Progenitor cell of endocrine pancreas (in vitro differentiated cells): ENCODE measurements at regions not wholly inside any gene's neighbourhood (a gene's known extent, or its start where the extent isn't known, plus 50 kb on each side); places are given as distances from the start of the nearest gene placed in this dataset.
"Not testable (repeated sequence)": the region's sequence is repeated elsewhere in the genome, so short reads cannot be mapped to it uniquely, and the experiment has no call there.

Source experiments
- DNase-seq: peaks from one replicate; pipeline ENCODE4 v3.0.0; 2021; ENCODE audit warnings: low spot score; ENCODE audit not compliant: unreplicated experiment
- H3K27ac Mint-ChIP-seq: 2 replicates; pipeline ENCODE4 v1.8.0; 2021; ENCODE audit warnings: mild to moderate bottlenecking, moderate library complexity, mixed read lengths
- H3K27me3 Mint-ChIP-seq: 2 replicates; pipeline ENCODE4 v1.8.0; 2021; ENCODE audit warnings: mixed read lengths
- H3K36me3 Mint-ChIP-seq: 2 replicates; pipeline ENCODE4 v1.8.0; 2022; ENCODE audit warnings: mixed read lengths; ENCODE audit not compliant: insufficient read depth
- H3K4me1 Mint-ChIP-seq: 2 replicates; pipeline ENCODE4 v1.8.0; 2021; ENCODE audit warnings: low read depth, mixed read lengths
- H3K4me3 Mint-ChIP-seq: 2 replicates; pipeline ENCODE4 v1.8.0; 2021; ENCODE audit warnings: low read depth, mild to moderate bottlenecking, moderate library complexity, mixed read lengths
- H3K9me3 Mint-ChIP-seq: 2 replicates; pipeline ENCODE4 v1.8.0; 2021; ENCODE audit warnings: low read depth, mixed read lengths
- TF ChIP-seq, protein P1 (sequence below): fragments of 200-600 bp; sonication (generic); IDR thresholded peaks from one replicate; pipeline ENCODE4 v1.5.0; 2021; ENCODE audit warnings: antibody characterized with exemption, mild to moderate bottlenecking; ENCODE audit not compliant: unreplicated experiment

DNA sequence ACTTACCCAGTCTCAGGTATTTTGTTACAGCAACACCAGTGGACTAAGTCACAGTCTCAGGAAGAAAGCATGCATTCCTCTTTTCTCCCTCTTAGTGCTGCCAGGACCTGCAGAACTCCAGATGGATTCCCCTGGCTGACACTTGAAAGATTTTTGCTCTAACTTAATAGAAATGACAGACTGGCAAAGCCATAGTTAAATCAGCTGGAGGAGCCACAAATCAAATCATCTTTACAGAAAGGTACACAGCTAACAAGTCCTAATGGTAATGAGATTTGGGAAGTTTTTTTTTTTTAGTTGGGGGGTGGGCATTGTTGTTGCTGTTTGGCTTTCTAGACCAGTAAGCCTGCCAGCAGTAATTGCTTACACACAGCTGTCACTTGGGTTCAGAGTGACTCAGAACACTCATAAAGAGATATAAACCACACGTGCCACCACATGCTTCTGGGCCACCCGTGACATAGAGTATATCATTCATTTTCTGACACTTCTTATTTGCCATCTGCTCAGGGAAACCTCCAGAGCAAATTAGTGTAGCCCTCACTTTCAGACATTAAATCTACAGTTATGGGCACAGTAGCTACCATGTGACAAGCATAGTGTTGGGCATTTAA, 72.4 kb downstream of the FH start:
- no peak overlapping the region for H3K27ac Mint-ChIP-seq
- peaks cover 18% of the 10 kb centered on the region for H3K9me3 Mint-ChIP-seq
- no peak overlapping the region for H3K4me3 Mint-ChIP-seq
- no peaks in the 10 kb centered on the region for H3K36me3 Mint-ChIP-seq
- TF ChIP-seq, protein P1, sequence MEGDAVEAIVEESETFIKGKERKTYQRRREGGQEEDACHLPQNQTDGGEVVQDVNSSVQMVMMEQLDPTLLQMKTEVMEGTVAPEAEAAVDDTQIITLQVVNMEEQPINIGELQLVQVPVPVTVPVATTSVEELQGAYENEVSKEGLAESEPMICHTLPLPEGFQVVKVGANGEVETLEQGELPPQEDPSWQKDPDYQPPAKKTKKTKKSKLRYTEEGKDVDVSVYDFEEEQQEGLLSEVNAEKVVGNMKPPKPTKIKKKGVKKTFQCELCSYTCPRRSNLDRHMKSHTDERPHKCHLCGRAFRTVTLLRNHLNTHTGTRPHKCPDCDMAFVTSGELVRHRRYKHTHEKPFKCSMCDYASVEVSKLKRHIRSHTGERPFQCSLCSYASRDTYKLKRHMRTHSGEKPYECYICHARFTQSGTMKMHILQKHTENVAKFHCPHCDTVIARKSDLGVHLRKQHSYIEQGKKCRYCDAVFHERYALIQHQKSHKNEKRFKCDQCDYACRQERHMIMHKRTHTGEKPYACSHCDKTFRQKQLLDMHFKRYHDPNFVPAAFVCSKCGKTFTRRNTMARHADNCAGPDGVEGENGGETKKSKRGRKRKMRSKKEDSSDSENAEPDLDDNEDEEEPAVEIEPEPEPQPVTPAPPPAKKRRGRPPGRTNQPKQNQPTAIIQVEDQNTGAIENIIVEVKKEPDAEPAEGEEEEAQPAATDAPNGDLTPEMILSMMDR, result no peak
- no peaks in the 10 kb centered on the region for H3K27me3 Mint-ChIP-seq
- H3K4me1 Mint-ChIP-seq, result no peaks in the 10 kb centered on the region
- no peak for DNase-seq

DNA sequence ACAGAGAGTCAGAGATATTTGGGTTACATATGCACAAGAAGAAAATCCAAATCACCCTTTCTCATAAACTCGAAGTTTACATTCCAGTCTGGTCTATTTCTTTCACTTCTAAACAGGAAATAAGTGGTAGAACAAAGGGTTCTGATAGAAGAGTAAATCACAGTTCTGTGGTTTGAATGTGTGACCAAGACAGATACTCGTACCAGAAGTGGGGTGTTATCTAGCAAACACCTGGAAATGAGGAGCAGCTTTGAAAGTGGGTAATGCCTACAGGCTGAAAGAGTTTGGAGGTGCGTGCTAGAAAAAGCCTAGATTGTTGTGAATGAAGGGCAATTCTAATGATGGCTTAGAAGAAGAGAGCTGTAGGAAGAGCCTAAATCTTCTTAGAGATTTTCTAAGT, 74.7 kb downstream of the FH start:
- TF ChIP-seq, protein P1, result no peak
- DNase-seq, result no peak
- Mint-ChIP-seq H3K27me3 (peaks cover 3% of the 10 kb centered on the region), H3K9me3 (peaks cover 15% of the 10 kb centered on the region), H3K4me1 (no peaks in the 10 kb centered on the region), H3K4me3 (no peak overlapping the region), H3K36me3 (no peaks in the 10 kb centered on the region), H3K27ac (no peak overlapping the region)

DNA sequence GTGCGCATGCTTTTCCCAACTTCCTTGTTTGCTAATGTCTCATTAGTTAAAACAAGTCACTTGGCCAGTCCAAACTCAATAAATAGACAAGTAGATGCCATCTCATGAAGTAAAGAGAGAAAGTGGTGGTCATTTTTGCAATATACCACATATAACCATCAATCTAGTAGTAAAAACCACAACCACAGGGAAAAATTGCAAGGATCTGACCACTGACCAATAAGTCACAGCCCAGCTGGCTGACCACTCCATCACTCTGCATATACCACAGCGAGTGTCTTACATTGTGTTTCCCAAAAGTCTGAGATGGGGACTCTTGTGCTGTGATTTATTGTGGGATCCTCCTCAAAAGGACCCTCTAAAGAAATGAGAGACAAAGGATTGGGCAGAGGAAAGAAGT, 76.0 kb downstream of the FH start:
- Mint-ChIP-seq H3K4me1 (no peaks in the 10 kb centered on the region), H3K4me3 (no peak overlapping the region), H3K27me3 (peaks cover 3% of the 10 kb centered on the region), H3K27ac (no peak overlapping the region), H3K9me3 (peaks cover 15% of the 10 kb centered on the region), H3K36me3 (no peaks in the 10 kb centered on the region)
- no peak for DNase-seq
- TF ChIP-seq, protein P1, result no peak

DNA sequence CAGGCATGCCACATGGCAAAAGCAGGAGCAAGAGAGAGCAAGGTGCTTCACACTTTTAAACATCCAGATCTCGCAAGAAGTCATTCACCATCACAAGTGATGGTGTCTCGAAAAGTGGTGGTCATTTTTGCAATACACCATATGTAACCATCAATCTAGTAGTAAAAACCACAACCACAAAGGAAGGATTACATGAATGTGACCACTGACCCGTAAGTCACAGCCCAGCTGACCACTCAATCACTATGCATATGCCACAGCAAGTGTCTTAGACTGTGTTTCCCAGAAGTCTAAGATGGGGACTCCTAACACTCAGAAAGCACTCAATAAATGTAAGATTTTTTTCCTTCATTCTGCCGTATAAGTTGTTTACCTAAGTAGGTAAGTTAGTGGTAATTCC, 76.9 kb downstream of the FH start:
- Mint-ChIP-seq H3K9me3 (peaks cover 15% of the 10 kb centered on the region), H3K4me3 (no peak overlapping the region), H3K36me3 (no peaks in the 10 kb centered on the region), H3K27ac (no peak overlapping the region), H3K27me3 (peaks cover 3% of the 10 kb centered on the region), H3K4me1 (no peaks in the 10 kb centered on the region)
- no peak for DNase-seq
- TF ChIP-seq, protein P1, result no peak

DNA sequence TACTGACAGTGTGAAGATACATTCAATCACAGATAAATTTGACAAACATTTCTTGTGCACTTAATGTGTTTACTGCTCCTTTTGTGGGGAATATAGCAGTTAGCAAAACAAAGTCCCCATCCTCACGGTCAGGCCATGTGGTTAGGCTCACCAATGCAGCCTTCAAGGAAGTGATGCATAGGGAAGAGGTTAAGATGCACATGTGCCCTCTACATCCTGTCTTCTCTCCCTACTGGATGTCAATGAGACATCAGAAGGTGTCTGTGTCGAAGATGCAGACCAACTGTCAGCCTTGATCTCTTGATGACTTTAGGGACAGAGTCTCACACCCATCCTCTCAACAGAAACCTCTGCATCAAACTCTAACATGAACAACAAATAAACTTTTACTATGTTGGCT, 78.7 kb downstream of the FH start:
- Mint-ChIP-seq H3K4me1 (no peaks in the 10 kb centered on the region), H3K9me3 (peaks cover 11% of the 10 kb centered on the region), H3K4me3 (no peak overlapping the region), H3K27ac (no peak overlapping the region), H3K27me3 (peaks cover 3% of the 10 kb centered on the region), H3K36me3 (no peaks in the 10 kb centered on the region)
- TF ChIP-seq, protein P1, result no peak
- DNase-seq, result no peak

DNA sequence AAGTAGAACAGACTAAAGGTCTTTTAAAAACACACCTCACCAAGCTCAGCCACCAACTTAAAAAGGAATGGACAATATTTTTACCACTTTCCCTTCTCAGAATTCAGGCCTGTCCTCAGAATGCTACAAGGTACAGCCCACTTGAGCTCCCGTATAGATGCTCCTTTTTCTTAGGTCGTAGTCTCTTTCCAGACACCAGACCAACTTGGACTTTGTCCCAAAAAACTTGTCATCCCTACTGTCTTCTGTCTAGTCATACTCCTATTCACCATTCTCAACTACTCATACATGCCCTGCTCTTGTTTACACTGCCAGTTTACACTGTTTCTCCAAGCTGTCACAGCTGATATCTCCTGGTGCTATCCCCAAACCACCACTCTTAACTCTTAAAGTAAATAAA, 80.9 kb downstream of the FH start:
- H3K9me3 Mint-ChIP-seq, result peaks cover 19% of the 10 kb centered on the region

More for the DNA sequence above, 80.9 kb downstream of the FH start:
- not testable (repeated sequence) for H3K27ac Mint-ChIP-seq, DNase-seq, H3K27me3 Mint-ChIP-seq, H3K4me1 Mint-ChIP-seq, H3K4me3 Mint-ChIP-seq, H3K36me3 Mint-ChIP-seq
